Neuronal stem cell (in vitro differentiated cells): ENCODE measurements at regions not wholly inside any gene's neighbourhood (a gene's known extent, or its start where the extent isn't known, plus 50 kb on each side); places are given as distances from the start of the nearest gene placed in this dataset.
"Not testable (repeated sequence)": the region's sequence is repeated elsewhere in the genome, so short reads cannot be mapped to it uniquely, and the experiment has no call there.

Experiments
- DNase-seq: peaks from one replicate; pipeline ENCODE4 v3.0.0-alpha.2; 2013; ENCODE audit warnings: low spot score
- H2AFZ ChIP-seq: one replicate; pipeline ENCODE4 v1.6.1; 2013; ENCODE audit warnings: mild to moderate bottlenecking, low read length, inconsistent platforms
- H2AK5ac ChIP-seq: 2 replicates; pipeline ENCODE4 v1.6.1; 2013; ENCODE audit warnings: low read depth, mild to moderate bottlenecking, inconsistent platforms, low read length, moderate library complexity, mixed read lengths
- H2BK120ac ChIP-seq: 2 replicates; pipeline ENCODE4 v1.6.1; 2013; ENCODE audit warnings: low read depth, mild to moderate bottlenecking, inconsistent platforms, low read length, moderate library complexity, mixed read lengths
- H2BK12ac ChIP-seq: one replicate; pipeline ENCODE4 v1.6.1; 2013; ENCODE audit warnings: low read length, inconsistent platforms
- H2BK15ac ChIP-seq: 2 replicates; pipeline ENCODE4 v1.6.1; 2013; ENCODE audit warnings: mild to moderate bottlenecking, low read length, inconsistent platforms, mixed read lengths
- H2BK5ac ChIP-seq: one replicate; pipeline ENCODE4 v1.6.1; 2013; ENCODE audit warnings: inconsistent platforms, mild to moderate bottlenecking, low read length, moderate library complexity
- H3K14ac ChIP-seq: one replicate; pipeline ENCODE4 v1.6.1; 2013; ENCODE audit warnings: low read length, inconsistent platforms
- H3K18ac ChIP-seq: 2 replicates; pipeline ENCODE4 v1.6.1; 2013; ENCODE audit warnings: low read length, inconsistent platforms
- H3K23ac ChIP-seq: 2 replicates; pipeline ENCODE4 v1.6.1; 2013; ENCODE audit warnings: low read depth, mild to moderate bottlenecking, mixed read lengths, low read length, inconsistent platforms; ENCODE audit not compliant: poor library complexity
- H3K27ac ChIP-seq: replicated peaks from 3 replicates; pipeline ENCODE4 v1.5.1; 2013; ENCODE audit warnings: low read length, inconsistent platforms
- H3K27me3 ChIP-seq, 3 experiments: 2 replicates each; pipeline ENCODE4 v1.6.1; 2013; ENCODE audit warnings: low read length in 3 of 3, mild to moderate bottlenecking in 2 of 3, inconsistent platforms in 1 of 3, low read depth in 1 of 3, mixed read lengths in 1 of 3, moderate library complexity in 1 of 3; ENCODE audit not compliant: control insufficient read depth in 3 of 3, insufficient read depth in 3 of 3
- H3K36me3 ChIP-seq, 2 donors: replicated peaks in 1 of 2; 2 replicates each; pipeline ENCODE4 v1.6.1; 2013; ENCODE audit warnings: low read length in 2 of 2; ENCODE audit not compliant: control insufficient read depth in 2 of 2, insufficient read depth in 2 of 2
- H3K4ac ChIP-seq: 2 replicates; pipeline ENCODE4 v1.6.1; 2013; ENCODE audit warnings: inconsistent platforms, mild to moderate bottlenecking, low read length, moderate library complexity
- H3K4me1 ChIP-seq, 2 donors: 1 replicate in 1 of 2; 2 replicates in 1 of 2; pipeline ENCODE4 v1.6.1; 2013; ENCODE audit warnings: low read length in 2 of 2, low read depth in 1 of 2; ENCODE audit not compliant: control insufficient read depth in 2 of 2, insufficient read depth in 1 of 2
- H3K4me2 ChIP-seq: one replicate; pipeline ENCODE4 v1.6.1; 2013; ENCODE audit warnings: mild to moderate bottlenecking, low read length, inconsistent platforms; ENCODE audit not compliant: insufficient read depth, poor library complexity, severe bottlenecking
- H3K4me3 ChIP-seq, 2 donors: 2 replicates each; pipeline ENCODE4 v1.5.1; 2013; ENCODE audit warnings: low read length in 2 of 2, mild to moderate bottlenecking in 2 of 2, inconsistent platforms in 1 of 2, moderate library complexity in 1 of 2
- H3K79me1 ChIP-seq: one replicate; pipeline ENCODE4 v1.6.1; 2013; ENCODE audit warnings: low read depth, mild to moderate bottlenecking, inconsistent platforms, low read length, moderate library complexity
- H3K9ac ChIP-seq: one replicate; pipeline ENCODE4 v1.6.1; 2013; ENCODE audit warnings: mild to moderate bottlenecking, low read depth, low read length, inconsistent platforms; ENCODE audit not compliant: poor library complexity
- H3K9me3 ChIP-seq, 2 donors: replicated peaks in 1 of 2; 2 replicates each; pipeline versions ENCODE3 to v1.6.1; 2013; ENCODE audit warnings: low read length in 2 of 2, mild to moderate bottlenecking in 2 of 2, inconsistent platforms in 1 of 2, low read depth in 1 of 2, mixed read lengths in 1 of 2, moderate library complexity in 1 of 2; ENCODE audit not compliant: control insufficient read depth in 2 of 2, insufficient read depth in 1 of 2
- H4K8ac ChIP-seq: one replicate; pipeline ENCODE4 v1.6.1; 2013; ENCODE audit warnings: low read depth, mild to moderate bottlenecking, inconsistent platforms, low read length, moderate library complexity
- H4K91ac ChIP-seq: one replicate; pipeline ENCODE4 v1.6.1; 2013; ENCODE audit warnings: low read length, low read depth, mild to moderate bottlenecking, inconsistent platforms; ENCODE audit not compliant: poor library complexity
- WGBS, 2 donors: extraction: QIAGEN DNeasy Blood & Tissue Kit; methylation state at CpG; one replicate each; pipeline ENCODE4 v1.1.7; 2013; ENCODE audit warnings: missing lambda C conversion rate in 2 of 2, mixed read lengths in 1 of 2; ENCODE audit not compliant: insufficient read length in 2 of 2, insufficient replicate concordance in 1 of 2; ENCODE audit errors: extremely low coverage in 2 of 2; 5-methylcytosine and 5-hydroxymethylcytosine counted together

DNA sequence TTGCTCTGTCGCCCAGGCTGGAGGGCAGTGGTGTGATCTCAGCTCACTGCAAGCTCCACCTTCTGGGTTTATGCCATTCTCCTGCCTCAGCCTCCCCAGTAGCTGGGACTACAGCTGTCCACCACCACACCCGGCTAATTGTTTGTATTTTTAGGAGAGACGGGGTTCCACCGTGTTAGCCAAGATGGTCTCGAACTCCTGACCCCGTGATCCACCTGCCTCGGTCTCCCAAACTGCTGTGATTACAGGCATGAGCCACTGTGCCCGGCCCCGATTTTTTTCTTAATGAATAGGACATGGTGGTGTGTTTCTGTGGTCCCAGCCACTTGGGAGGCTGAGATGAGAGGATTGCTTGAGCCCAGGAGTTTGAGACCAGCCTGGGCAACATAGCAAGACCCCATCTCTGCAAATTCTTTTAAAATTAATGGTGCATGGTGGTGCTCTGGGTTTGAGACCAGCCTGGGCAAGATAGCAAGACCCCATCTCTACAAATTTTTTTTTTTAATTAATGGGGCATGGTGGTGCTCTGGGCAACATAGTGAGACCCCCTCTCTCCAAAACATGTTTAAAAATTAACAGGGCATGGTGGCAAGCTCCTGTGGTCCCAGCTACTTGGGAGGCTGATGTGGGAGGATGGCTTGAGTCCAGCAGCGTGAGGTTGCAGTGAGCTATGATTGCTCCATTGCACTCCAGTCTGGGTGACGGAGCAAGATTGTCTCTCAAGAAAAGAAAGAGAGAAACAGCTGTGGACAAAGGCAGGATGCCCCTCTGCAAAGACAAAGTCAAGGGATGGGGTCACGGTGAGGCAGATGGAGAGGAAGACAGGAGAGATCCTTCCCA lies 4497.2 kb upstream of the OR11H1 start:
- not testable (repeated sequence) for DNase-seq, H2AFZ ChIP-seq, H3K9ac ChIP-seq, H2BK5ac ChIP-seq, H2AK5ac ChIP-seq, H3K23ac ChIP-seq, H3K4me1 ChIP-seq, H4K91ac ChIP-seq, H2BK15ac ChIP-seq, H3K14ac ChIP-seq, H2BK120ac ChIP-seq, H3K4me2 ChIP-seq, H3K18ac ChIP-seq, H2BK12ac ChIP-seq, H3K27ac ChIP-seq, H3K27me3 ChIP-seq, H3K4ac ChIP-seq, H4K8ac ChIP-seq, H3K36me3 ChIP-seq, H3K4me3 ChIP-seq, H3K79me1 ChIP-seq
- H3K9me3 ChIP-seq, result peaks cover 0 to 17% of the 10 kb centered on the region in 2 donors
- WGBS, 2 donors, result no CpG with 5 or more reads among the region's 12 CpGs

DNA sequence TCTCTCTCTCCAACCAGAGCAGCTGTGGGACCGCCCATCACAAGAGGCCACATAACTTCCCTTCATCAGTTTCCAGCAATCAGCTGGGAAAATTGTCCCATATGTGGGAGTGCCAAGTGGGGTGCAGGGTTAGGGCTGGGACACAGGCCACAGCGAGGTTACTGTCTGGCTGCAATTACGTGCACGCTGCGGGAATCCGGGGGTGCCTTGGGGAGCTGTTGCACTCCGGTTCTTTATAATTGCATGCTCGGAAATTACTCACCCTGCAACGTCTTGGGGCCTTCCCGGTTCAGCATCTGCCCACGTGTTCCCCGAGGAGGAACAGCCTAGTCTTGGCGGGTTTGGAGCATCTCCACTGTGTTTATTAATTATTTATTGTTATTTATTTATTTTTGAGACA lies 4495.9 kb upstream of the OR11H1 start:
- H3K4me1 ChIP-seq, H2AK5ac ChIP-seq, H3K4me3 ChIP-seq, DNase-seq, H3K18ac ChIP-seq, H3K79me1 ChIP-seq, H3K4me2 ChIP-seq, H2BK120ac ChIP-seq, H3K14ac ChIP-seq, H3K27ac ChIP-seq, H3K36me3 ChIP-seq, H2BK12ac ChIP-seq, H2AFZ ChIP-seq, H3K4ac ChIP-seq, H3K27me3 ChIP-seq, H4K8ac ChIP-seq, H4K91ac ChIP-seq, H2BK5ac ChIP-seq, H3K23ac ChIP-seq, H2BK15ac ChIP-seq, H3K9ac ChIP-seq: not testable (repeated sequence)
- WGBS, 2 donors, result no CpG with 5 or more reads among the region's 13 CpGs
- peaks cover 0 to 19% of the 10 kb centered on the region in 2 donors for H3K9me3 ChIP-seq

DNA sequence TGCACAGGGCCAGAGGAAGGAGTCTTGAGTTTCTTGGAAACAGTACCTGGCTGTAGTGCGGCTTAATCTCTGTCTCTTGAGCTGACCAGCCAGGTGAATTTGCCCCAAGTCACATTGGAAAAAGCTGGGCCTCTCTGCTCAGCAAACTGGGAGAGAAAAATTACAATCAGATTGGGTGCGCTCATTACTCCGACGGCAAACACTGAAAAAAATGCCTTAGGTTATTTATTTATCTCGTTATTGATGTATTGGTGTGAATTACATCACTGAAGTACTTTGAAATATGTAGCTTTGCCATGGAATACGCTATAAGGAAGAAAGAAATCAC lies 4493.4 kb upstream of the OR11H1 start:
- not testable (repeated sequence) for H4K91ac ChIP-seq, H3K79me1 ChIP-seq, H3K18ac ChIP-seq, H3K36me3 ChIP-seq, H3K14ac ChIP-seq, H3K27ac ChIP-seq, H3K4me2 ChIP-seq, H2AFZ ChIP-seq, H3K4me3 ChIP-seq, H2AK5ac ChIP-seq, H2BK12ac ChIP-seq, H3K27me3 ChIP-seq, H3K23ac ChIP-seq, H4K8ac ChIP-seq, DNase-seq, H2BK5ac ChIP-seq, H3K4ac ChIP-seq, H3K9ac ChIP-seq, H2BK15ac ChIP-seq, H3K4me1 ChIP-seq, H2BK120ac ChIP-seq
- no CpG with 5 or more reads among the region's 6 CpGs for WGBS, 2 donors
- peaks cover 0 to 18% of the 10 kb centered on the region in 2 donors for H3K9me3 ChIP-seq

DNA sequence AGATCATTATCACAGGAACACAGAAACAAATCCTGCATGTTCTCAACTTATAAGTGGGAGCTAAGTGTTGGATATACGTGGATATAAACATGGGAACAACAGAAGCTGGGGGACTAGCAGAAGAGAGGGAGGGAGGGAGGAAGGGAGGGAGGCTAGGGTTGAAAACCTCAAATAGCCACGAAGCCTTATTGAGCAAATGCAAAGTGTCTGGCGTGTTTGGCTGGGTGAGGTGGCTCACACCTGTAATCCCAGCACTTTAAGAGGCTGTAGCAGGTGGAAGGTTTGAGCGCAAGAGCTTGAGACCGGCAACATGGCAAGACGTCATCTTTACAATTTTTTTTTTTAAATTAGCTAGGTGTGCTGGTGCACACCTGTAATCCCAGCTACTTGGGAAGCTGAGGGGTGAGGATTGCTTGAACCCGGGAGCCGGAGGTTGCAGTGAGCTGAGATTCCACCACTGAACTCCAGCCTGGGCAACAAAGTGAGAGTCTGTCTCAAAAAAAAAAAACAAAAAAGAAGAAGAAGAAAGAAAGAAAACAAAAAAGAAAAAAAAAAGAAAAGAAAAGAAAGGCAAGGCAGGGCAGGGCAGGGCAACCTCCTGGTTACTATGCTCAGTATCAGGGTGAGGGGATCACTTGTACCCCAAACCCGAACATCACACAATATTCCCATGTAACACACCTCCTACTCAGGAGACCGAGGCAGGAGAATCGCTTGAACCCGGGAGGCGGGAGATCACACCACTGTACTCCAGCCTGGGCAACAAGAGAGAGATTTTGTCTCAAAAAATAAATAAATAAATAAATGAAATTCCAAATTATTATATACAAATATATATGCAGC lies 4492.7 kb upstream of the OR11H1 start:
- not testable (repeated sequence) for H3K4ac ChIP-seq, H3K4me1 ChIP-seq, H4K91ac ChIP-seq, H2BK12ac ChIP-seq, H3K9ac ChIP-seq, H3K79me1 ChIP-seq, H3K4me3 ChIP-seq, H3K4me2 ChIP-seq, H3K14ac ChIP-seq, H3K27ac ChIP-seq, H2BK5ac ChIP-seq, H3K36me3 ChIP-seq, DNase-seq, H2BK15ac ChIP-seq, H4K8ac ChIP-seq, H2AK5ac ChIP-seq, H2AFZ ChIP-seq, H3K18ac ChIP-seq, H2BK120ac ChIP-seq, H3K23ac ChIP-seq, H3K27me3 ChIP-seq
- peaks cover 0 to 17% of the 10 kb centered on the region in 2 donors for H3K9me3 ChIP-seq
- WGBS, 2 donors, result no CpG with 5 or more reads among the region's 13 CpGs
